ENCODE measurements at regions not wholly inside any gene's neighbourhood (a gene's known extent, or its start where the extent isn't known, plus 50 kb on each side); places are given as distances from the start of the nearest gene placed in this dataset.

- CTCF ChIA-PET = no interaction called here
- Histone ChIP-seq H3K36me3 (replicated peaks in 1 of 2; ENCODE audit: control insufficient read depth in 1 of 2, insufficient read depth in 2 of 2, low read length in 1 of 2) (no peaks in the 10 kb centered on the region), H3K79me2 (ENCODE audit: insufficient read depth) (no peaks in the 10 kb centered on the region), H3K9ac (no peak overlapping the region), H4K20me1 (ENCODE audit: insufficient read depth) (no peaks in the 10 kb centered on the region), H2AFZ (ENCODE audit: low read depth) (no peak overlapping the region), H3K27me3 (ENCODE audit: insufficient read depth) (no peaks in the 10 kb centered on the region), H3K9me3 (no peaks in the 10 kb centered on the region), H3F3A (replicated peaks; ENCODE audit: insufficient read depth) (no peaks in the 10 kb centered on the region), H3K4me2 (no peak overlapping the region), H3K4me1 (ENCODE audit: control insufficient read depth in 1 of 2, insufficient read depth in 2 of 2, low read depth in 1 of 2, low read length in 1 of 2) (no peaks in the 10 kb centered on the region), H3K9me2 (no peaks in the 10 kb centered on the region), H3K27ac (ENCODE audit: low read depth in 2 of 2, low read length in 1 of 2) (no peak overlapping the region), H3K4me3 (ENCODE audit: low read depth in 2 of 2, low read length in 1 of 2) (no peak overlapping the region)
- TF ChIP-seq SIN3A (IDR thresholded peaks at IDR 0.05; ENCODE audit: borderline replicate concordance, low read depth, low read length) (no peak), RCOR1 (IDR thresholded peaks at IDR 0.05; ENCODE audit: low read length) (no peak), MXI1 (IDR thresholded peaks at IDR 0.05; ENCODE audit: low read depth, low read length) (no peak), TEAD4 (IDR thresholded peaks at IDR 0.05; ENCODE audit: borderline replicate concordance, insufficient read depth) (no peak)
- DNase-seq = no peak
- 5% methylated on average over 2 of the region's 2 CpGs for WGBS (ENCODE audit: low lambda C conversion rate)
- POLR2A ChIA-PET = no interaction called here
Measured at GRCh38 chr4:28916585-28916984, 1803.6 kb upstream of the PCDH7 start.

- CTCF ChIA-PET = no interaction called here
- 21% methylated on average over 1 of the region's 1 CpG for WGBS (ENCODE audit: low lambda C conversion rate)
- TF ChIP-seq FOXM1 (IDR thresholded peaks at IDR 0.05; ENCODE audit: low read depth) (no peak), RCOR1 (IDR thresholded peaks at IDR 0.05; ENCODE audit: low read length) (no peak), JUND (IDR thresholded peaks at IDR 0.05) (no peak), CHD2 (IDR thresholded peaks at IDR 0.05; ENCODE audit: low read length, partially characterized antibody) (no peak), FOSL2 (IDR thresholded peaks at IDR 0.05; ENCODE audit: borderline replicate concordance, low read depth) (no peak), EZH2phosphoT487 (IDR thresholded peaks at IDR 0.05; ENCODE audit: borderline replicate concordance, low read depth) (no peak), GABPA (IDR thresholded peaks at IDR 0.05; ENCODE audit: low read depth) (no peak), ZBTB33 (IDR thresholded peaks at IDR 0.05; ENCODE audit: borderline replicate concordance, low read depth) (no peak), ELF1 (IDR thresholded peaks at IDR 0.05) (no peak), POLR2AphosphoS5 (IDR thresholded peaks at IDR 0.05; ENCODE audit: low read depth, low read length) (no peak), EP300 (IDR thresholded peaks at IDR 0.05; ENCODE audit: borderline replicate concordance in 1 of 2, low read depth in 1 of 2, low read length in 1 of 2) (no peak), REST (IDR thresholded peaks at IDR 0.05; ENCODE audit: low read depth, low read length) (no peak), SMC3 (IDR thresholded peaks at IDR 0.05; ENCODE audit: low read depth, low read length) (no peak), MEF2A (IDR thresholded peaks at IDR 0.05; ENCODE audit: borderline replicate concordance, low read depth) (no peak), MAX (IDR thresholded peaks at IDR 0.05; ENCODE audit: low read depth) (no peak), NRF1 (IDR thresholded peaks at IDR 0.05; ENCODE audit: low read depth, low read length) (no peak), CTCF (IDR thresholded peaks at IDR 0.05) (no peak), PBX3 (IDR thresholded peaks at IDR 0.05) (no peak)
Measured at GRCh38 chr4:28918871-28919270, 1801.3 kb upstream of the PCDH7 start.

More at GRCh38 chr4:28918871-28919270, 1801.3 kb upstream of the PCDH7 start:
- DNase-seq = no peak
- no peaks in the 10 kb centered on the region for H3K9me3 ChIP-seq
- H3F3A ChIP-seq (replicated peaks; ENCODE audit: insufficient read depth) = no peaks in the 10 kb centered on the region
- no peak overlapping the region for H2AFZ ChIP-seq (ENCODE audit: low read depth)
- no peaks in the 10 kb centered on the region for H4K20me1 ChIP-seq (ENCODE audit: insufficient read depth)
- H3K4me1 ChIP-seq (ENCODE audit: control insufficient read depth in 1 of 2, insufficient read depth in 2 of 2, low read depth in 1 of 2, low read length in 1 of 2) = no peaks in the 10 kb centered on the region
- POLR2A ChIA-PET = no interaction called here
- no peak overlapping the region for H3K9ac ChIP-seq
- no peak overlapping the region for H3K4me3 ChIP-seq (ENCODE audit: low read depth in 2 of 2, low read length in 1 of 2)
- no peaks in the 10 kb centered on the region for H3K36me3 ChIP-seq (replicated peaks in 1 of 2; ENCODE audit: control insufficient read depth in 1 of 2, insufficient read depth in 2 of 2, low read length in 1 of 2)
- no peaks in the 10 kb centered on the region for H3K27me3 ChIP-seq (ENCODE audit: insufficient read depth)
- H3K4me2 ChIP-seq = no peak overlapping the region
- no peak overlapping the region for H3K27ac ChIP-seq (ENCODE audit: low read depth in 2 of 2, low read length in 1 of 2)
- H3K9me2 ChIP-seq = no peaks in the 10 kb centered on the region
- H3K79me2 ChIP-seq (ENCODE audit: insufficient read depth) = no peaks in the 10 kb centered on the region

Measured in SK-N-SH (cell line).